A172 (cell line): ENCODE measurements at regions not wholly inside any gene's neighbourhood (a gene's known extent, or its start where the extent isn't known, plus 50 kb on each side); places are given as distances from the start of the nearest gene placed in this dataset.

ENCODE experiments used
- DNase-seq: peaks from one replicate; pipeline ENCODE4 v3.0.0-alpha.2; 2015; ENCODE audit warnings: low spot score

DNA sequence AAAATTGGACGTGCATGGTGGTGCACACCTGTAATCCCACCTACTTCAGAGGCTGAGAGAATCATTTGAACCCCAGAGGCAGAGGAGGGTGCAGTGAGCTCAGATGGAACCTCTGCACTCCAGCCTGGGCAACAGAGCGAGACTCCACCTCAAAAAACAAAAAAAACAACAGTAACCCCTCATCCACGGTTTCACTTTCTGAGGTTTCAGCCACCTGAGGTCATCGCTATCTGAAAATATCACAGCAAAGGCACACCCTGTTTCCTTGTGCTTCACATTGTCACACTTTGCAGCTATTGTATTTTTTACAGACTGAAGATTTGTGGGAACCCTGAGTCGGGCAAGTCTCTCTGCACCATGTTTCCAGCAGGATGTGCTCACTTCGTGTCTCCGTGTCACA lies 54.1 kb upstream of the FOXQ1 start:
- no peak for DNase-seq

- no peak for DNase-seq
These were observed 55.4 kb upstream of the FOXQ1 start for GRCh38 chr6:1256435-1257008.

GRCh38 chr6:1255636-1256365 lies 56.1 kb upstream of the FOXQ1 start:
- peak; percentile 47 for DNase-seq

DNA sequence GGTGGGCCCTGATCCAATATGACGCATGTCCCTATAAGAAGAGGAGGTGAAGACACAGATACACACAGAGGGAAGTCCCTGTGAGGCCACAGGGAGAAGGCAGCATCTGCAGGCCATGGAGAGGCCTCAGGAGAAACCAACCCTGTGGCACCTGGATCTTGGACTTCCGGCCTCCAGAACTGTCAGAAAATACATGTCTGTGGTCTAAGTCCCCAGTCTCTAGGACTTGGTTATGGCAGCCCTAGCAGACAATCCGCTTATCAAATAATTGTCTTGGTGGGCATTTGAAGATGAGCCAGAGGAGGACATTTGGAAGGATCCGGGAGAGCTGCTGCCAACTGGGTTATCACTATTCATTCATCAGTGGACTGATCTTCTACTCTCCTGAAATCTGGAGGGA lies 57.6 kb upstream of the FOXQ1 start:
- no peak for DNase-seq

DNA sequence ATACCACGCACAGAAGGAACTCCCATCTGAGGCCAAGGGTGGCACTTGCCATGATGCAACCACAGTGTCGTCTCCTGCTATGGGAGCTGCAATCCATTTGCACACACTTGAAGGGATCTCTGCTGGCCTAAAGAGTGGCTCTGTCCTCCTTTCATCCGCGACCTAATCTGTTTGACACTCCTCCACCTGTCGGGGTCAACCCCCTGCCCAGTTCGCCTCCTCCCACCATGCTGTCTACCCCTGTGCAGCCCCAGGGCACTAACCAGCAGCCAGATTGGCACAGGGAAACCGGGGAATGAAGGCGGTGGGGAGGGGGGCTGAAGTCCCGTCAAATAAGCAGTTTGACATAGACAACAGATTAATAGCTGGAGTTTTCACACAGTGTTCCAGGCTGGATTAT lies 58.1 kb upstream of the FOXQ1 start:
- no peak for DNase-seq

- no peak for DNase-seq
These were observed 60.4 kb upstream of the FOXQ1 start for GRCh38 chr6:1251198-1252155.

- no peak for DNase-seq
These were observed 61.3 kb upstream of the FOXQ1 start for GRCh38 chr6:1250489-1251197.

DNA sequence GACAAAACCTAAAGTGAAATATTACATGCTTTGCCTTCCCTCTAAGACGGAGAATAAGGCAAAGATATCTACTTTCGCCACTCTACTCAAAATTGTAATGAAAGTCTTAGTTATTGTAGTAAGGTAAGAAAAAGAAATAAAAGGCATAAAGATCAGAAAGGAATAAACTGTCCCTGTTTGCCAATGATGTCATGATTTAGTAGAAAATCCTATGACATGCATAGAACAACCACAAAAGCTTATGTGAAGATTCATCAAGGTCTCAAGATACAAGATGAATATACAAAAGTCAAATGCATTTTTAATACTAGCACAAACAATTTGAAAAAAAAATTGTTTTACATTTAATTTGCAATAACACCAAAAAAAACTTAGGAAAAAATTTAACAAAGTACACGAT lies 64.0 kb upstream of the FOXQ1 start:
- DNase-seq, result no peak

DNA sequence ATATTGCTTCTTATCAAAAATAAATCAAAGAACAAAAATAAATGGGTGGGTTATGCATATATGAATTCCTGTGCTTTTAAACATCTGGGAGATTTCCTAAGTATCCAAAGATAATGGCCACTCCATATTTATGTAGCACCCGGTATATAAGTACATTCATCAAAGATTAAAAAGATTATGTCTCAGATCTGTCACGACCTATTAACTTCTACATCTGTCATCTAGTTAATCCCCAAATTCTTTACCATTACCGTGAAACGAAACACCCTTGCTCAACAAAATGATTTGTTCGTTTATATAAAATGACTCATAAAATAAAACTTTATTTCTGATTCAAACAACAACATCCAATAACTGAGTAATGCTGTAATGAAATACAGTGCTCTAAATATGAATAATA lies 64.8 kb upstream of the FOXQ1 start:
- no peak for DNase-seq

GRCh38 chr6:1244941-1245340 lies 67.0 kb upstream of the FOXQ1 start:
- DNase-seq, result no peak

DNA sequence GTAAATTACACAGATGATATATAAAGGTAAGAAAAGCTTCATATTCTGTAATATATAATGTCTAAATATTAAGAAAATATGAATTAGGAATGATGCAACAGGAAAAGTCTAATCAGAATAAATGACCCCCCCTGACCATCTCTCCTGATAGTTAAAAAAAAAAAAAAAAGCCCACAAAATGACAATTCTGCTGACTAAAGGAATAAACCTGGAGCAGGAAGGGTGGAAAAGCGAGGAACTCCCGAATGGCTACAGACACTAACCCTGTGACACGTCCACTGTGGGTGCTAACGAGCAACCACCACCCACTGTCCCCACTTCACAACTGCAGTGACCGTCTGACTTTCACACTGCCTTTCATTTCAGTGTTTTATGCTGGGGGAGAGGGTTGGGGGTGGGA lies 67.6 kb upstream of the FOXQ1 start:
- no peak for DNase-seq

GRCh38 chr6:1242446-1242845 lies 69.5 kb upstream of the FOXQ1 start:
- DNase-seq, result no peak

DNA sequence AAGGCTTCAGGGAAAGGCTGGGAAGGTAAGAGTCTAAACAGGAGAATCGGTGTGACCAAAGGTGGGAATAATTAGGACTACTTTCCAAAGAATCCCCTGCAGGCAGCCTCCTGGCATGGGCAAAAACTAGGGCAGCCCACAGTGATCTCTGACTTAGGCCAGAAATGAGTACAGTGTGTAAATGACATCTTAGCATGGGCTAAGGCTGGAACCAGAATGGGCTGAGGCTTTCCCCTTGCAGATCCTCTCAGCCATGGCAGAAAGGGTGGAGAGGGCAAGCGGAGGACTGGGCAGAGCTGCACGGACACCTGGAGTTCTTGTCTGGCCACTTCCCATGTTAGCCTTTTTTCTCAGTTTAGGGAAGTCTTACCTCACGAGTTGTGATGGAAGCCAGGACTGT lies 69.9 kb upstream of the FOXQ1 start:
- no peak for DNase-seq

DNA sequence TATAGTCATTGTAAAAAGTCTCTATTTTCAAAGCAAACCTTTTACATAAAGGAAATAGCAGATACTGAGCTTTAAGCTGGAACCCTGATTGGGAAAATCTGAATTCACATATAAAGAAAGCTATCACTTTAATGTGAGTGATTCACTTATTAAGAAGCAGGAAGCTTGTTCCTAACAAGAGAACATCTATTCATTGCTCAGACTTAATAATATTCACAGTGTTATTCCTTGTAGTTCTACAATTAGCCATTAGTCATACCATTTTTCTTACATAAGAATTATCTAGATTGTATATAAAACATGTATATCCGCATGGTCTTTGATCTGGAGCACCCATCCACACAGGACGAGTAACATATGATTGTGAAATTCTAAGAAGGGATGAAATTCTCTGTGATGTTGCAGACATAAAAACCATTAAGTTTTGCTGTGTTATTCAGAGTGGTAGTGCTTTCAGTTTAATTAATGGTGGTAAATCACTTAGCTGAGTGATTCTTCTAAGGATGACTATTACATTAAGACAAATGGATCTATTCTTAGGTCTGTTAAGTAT lies 71.1 kb upstream of the FOXQ1 start:
- DNase-seq, result no peak

GRCh38 chr6:1239805-1240204 lies 72.1 kb upstream of the FOXQ1 start:
- no peak for DNase-seq

DNA sequence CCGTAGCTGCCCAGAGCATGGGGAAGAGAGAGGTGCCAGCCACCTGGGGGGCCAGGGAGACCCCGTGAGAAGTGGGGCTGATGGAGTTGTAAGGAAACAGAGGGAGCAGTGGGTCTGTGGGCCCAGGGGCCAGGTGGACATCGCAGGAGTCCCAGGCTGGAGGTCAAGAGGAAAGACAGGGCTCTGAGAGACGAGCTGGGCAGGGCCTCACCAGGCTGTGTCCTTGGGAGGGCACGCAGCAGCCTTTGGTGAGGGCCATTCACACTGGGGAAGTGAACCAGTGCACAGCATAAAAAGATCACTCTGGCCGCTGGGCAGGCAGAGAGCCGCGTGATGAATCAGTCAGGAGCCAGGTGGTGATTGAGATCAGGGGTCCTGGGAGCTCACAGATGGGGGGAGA lies 73.9 kb upstream of the FOXQ1 start:
- DNase-seq, result no peak

DNA sequence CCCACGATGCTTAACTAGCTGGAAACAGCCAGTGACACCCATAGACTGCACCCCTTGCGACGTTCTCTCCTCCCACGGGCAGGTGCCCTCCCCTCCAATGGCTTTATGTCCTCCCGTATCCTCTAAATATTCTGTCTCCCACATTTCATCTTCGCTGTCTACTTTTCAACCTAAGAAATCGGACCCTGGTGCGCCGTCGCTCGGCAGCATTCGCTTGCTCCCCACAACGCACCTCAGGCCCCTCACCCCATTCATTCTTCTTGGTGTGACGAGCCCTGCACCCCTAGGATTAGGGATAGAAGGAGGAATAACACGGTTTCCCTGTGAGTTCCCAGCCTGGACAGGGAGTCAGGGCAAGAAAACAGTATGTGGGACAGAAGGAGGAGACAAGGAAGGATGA lies 74.3 kb upstream of the FOXQ1 start:
- DNase-seq, result no peak

GRCh38 chr6:1235825-1236224 lies 76.1 kb upstream of the FOXQ1 start:
- DNase-seq, result no peak

- DNase-seq, result no peak
These were observed 78.0 kb upstream of the FOXQ1 start for GRCh38 chr6:1233924-1234323.

GRCh38 chr6:1232578-1232977 lies 79.3 kb upstream of the FOXQ1 start:
- DNase-seq, result no peak

DNA sequence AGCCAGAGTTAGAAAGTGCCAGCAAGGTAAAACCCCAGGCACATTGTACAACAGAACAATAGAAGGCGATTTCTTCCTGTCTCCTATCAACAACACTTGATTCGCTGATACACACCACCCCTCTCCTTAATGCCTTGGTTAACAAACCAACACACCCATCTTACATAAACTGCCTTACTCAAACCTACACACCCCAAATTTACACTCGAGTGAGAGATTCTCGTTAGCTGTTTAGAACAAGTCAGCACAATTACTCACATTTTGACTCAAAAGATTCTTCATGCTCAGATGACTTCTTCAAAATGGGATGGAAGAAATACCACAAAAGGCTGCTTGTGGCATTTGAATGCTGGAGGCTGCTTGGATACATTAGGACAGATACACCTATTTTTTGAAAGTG lies 80.0 kb upstream of the FOXQ1 start:
- DNase-seq, result no peak
